Parathyroid adenoma (tissue), 2 donors: ENCODE measurements at regions not wholly inside any gene's neighbourhood (a gene's known extent, or its start where the extent isn't known, plus 50 kb on each side); places are given as distances from the start of the nearest gene placed in this dataset.

Source experiments
- H2AFZ ChIP-seq: fragments of 300-600 bp; sonication (generic); one replicate; pipeline ENCODE4 v1.7.0; 2017; ENCODE audit warnings: antibody characterized with exemption, mild to moderate bottlenecking
- H3K27ac ChIP-seq: fragments of 300-600 bp; sonication (generic); one replicate; pipeline ENCODE4 v1.7.0; 2017
- H3K27me3 ChIP-seq: fragments of 300-600 bp; sonication (generic); one replicate; pipeline ENCODE4 v1.7.0; 2017; ENCODE audit warnings: low read length; ENCODE audit not compliant: control insufficient read depth, insufficient read depth
- H3K36me3 ChIP-seq: fragments of 300-600 bp; sonication (generic); one replicate; pipeline ENCODE4 v1.7.0; 2017; ENCODE audit warnings: low read length; ENCODE audit not compliant: control insufficient read depth, insufficient read depth
- H3K4me1 ChIP-seq: fragments of 300-600 bp; sonication (generic); one replicate; pipeline ENCODE4 v1.7.0; 2017; ENCODE audit warnings: control low read depth
- H3K4me2 ChIP-seq: fragments of 300-600 bp; sonication (generic); one replicate; pipeline ENCODE4 v1.7.0; 2017; ENCODE audit warnings: low read length
- H3K4me3 ChIP-seq: fragments of 300-600 bp; sonication (generic); one replicate; pipeline ENCODE4 v1.7.0; 2017; ENCODE audit warnings: low read depth, low read length
- H3K79me2 ChIP-seq: fragments of 300-600 bp; sonication (generic); one replicate; pipeline ENCODE4 v1.7.0; 2017; ENCODE audit warnings: control low read depth
- H3K9ac ChIP-seq: fragments of 300-600 bp; sonication (generic); one replicate; pipeline ENCODE4 v1.7.0; 2017; ENCODE audit warnings: mild to moderate bottlenecking
- H3K9me3 ChIP-seq: fragments of 300-600 bp; sonication (generic); one replicate; pipeline ENCODE4 v1.7.0; 2017; ENCODE audit warnings: low read length; ENCODE audit not compliant: control insufficient read depth
- CTCF ChIP-seq: fragments of 300-600 bp; sonication (generic); IDR thresholded peaks from one replicate; pipeline ENCODE4 v1.7.0; 2017; ENCODE audit warnings: antibody characterized with exemption, mild to moderate bottlenecking
- donor health status: primary hyperparathyroidism.

- Histone ChIP-seq H3K27me3 (no peaks in the 10 kb centered on the region), H3K79me2 (no peaks in the 10 kb centered on the region), H3K27ac (peak overlapping the region; percentile 99), H3K9ac (no peak overlapping the region), H3K36me3 (no peaks in the 10 kb centered on the region), H3K4me3 (peak overlapping the region; percentile 36), H2AFZ (peak overlapping the region; percentile 54), H3K9me3 (no peaks in the 10 kb centered on the region), H3K4me1 (peaks cover 83% of the 10 kb centered on the region), H3K4me2 (peak overlapping the region; percentile 64)
- TF ChIP-seq CTCF, result no peak
Observed at GRCh38 chr10:78976825-78977755, 91.7 kb upstream of the ZMIZ1 start.

- Histone ChIP-seq H3K4me1 (peaks cover 68% of the 10 kb centered on the region), H3K27ac (peak overlapping the region; percentile 99)
Observed at GRCh38 chr10:78979938-78980337, 88.8 kb upstream of the ZMIZ1 start.

DNA sequence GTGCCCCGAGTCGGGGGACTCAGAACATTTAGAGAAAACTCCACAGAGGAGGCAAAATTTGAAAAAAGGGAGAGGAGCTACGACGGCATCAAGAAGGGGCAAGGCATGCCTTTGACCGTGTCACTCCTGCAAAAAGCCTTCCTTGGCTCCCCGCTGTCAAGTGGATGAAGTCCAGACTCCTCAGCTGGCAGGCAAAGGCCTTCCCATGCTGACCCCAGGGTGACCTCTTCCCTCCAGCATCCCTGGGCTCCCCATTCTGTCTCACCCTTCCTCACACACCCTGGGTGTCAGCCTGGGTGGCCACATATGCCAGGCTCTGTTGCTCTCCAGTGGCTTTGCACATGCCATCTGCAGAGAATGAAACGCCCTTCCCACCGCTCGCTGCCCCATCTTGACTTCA lies 88.4 kb upstream of the ZMIZ1 start:
- H3K79me2 ChIP-seq, result no peaks in the 10 kb centered on the region
- no peak overlapping the region for H3K9ac ChIP-seq
- no peak overlapping the region for H2AFZ ChIP-seq
- H3K27ac ChIP-seq, result peak overlapping the region; percentile 99
- no peak overlapping the region for H3K4me3 ChIP-seq
- no peaks in the 10 kb centered on the region for H3K27me3 ChIP-seq
- no peaks in the 10 kb centered on the region for H3K36me3 ChIP-seq
- TF ChIP-seq CTCF, result no peak
- H3K9me3 ChIP-seq, result no peaks in the 10 kb centered on the region
- peaks cover 64% of the 10 kb centered on the region for H3K4me1 ChIP-seq
- peak overlapping the region; percentile 34 for H3K4me2 ChIP-seq

More at GRCh38 chr10:78979938-78980337, 88.8 kb upstream of the ZMIZ1 start:
- H3K27me3 ChIP-seq, result no peaks in the 10 kb centered on the region
- no peak overlapping the region for H3K9ac ChIP-seq
- H3K4me2 ChIP-seq, result peak overlapping the region; percentile 34
- H2AFZ ChIP-seq, result no peak overlapping the region
- H3K36me3 ChIP-seq, result no peaks in the 10 kb centered on the region
- H3K9me3 ChIP-seq, result no peaks in the 10 kb centered on the region
- peak; percentile 16 for TF ChIP-seq CTCF
- H3K79me2 ChIP-seq, result no peaks in the 10 kb centered on the region
- no peak overlapping the region for H3K4me3 ChIP-seq

- no peak overlapping the region for H3K27ac ChIP-seq
- no peaks in the 10 kb centered on the region for H3K27me3 ChIP-seq
- H2AFZ ChIP-seq, result no peak overlapping the region
- TF ChIP-seq CTCF, result no peak
- H3K36me3 ChIP-seq, result no peaks in the 10 kb centered on the region
- H3K4me3 ChIP-seq, result no peak overlapping the region
- no peak overlapping the region for H3K9ac ChIP-seq
- H3K79me2 ChIP-seq, result no peaks in the 10 kb centered on the region
- H3K4me1 ChIP-seq, result peaks cover 61% of the 10 kb centered on the region
- H3K4me2 ChIP-seq, result no peak overlapping the region
- no peaks in the 10 kb centered on the region for H3K9me3 ChIP-seq
Observed at GRCh38 chr10:78980815-78981214, 88.0 kb upstream of the ZMIZ1 start.
